ENCODE measurements at regions not wholly inside any gene's neighbourhood (a gene's known extent, or its start where the extent isn't known, plus 50 kb on each side); places are given as distances from the start of the nearest gene placed in this dataset.

DNA sequence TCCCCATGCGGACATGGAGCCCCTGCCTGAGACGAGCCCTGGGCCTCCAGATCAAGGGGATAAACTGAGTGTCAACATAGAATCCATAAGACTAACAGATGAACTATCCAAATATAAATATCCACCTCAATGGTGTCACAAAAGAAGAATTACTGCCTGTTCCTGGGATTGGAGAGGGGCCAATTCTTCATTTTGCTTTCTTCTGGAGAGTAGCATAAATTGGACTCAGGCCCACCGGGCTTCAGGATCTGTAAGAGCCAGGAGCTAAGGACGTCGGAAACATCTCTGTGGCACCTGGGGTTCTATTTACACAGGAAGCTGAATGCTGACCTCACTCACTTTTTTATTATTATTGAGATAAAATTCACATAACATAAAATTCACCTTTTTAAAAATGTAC is 408.2 kb upstream of the CCDC196 start:
- Histone ChIP-seq H3K36me3 (ENCODE audit: control insufficient read depth in 4 of 4, insufficient read depth in 4 of 4, low read length in 4 of 4) (no peaks in the 10 kb centered on the region), H3K4me3 (no peak overlapping the region), H3K9ac (ENCODE audit: insufficient read depth in 1 of 2, low read length in 2 of 2) (no peak overlapping the region), H3K4me1 (ENCODE audit: control insufficient read depth in 5 of 5, insufficient read depth in 5 of 5, low read length in 5 of 5) (peaks cover 0 to 24% (median 5%) of the 10 kb centered on the region in 5 donors), H3K27ac (ENCODE audit: low read depth in 1 of 2, low read length in 1 of 2) (no peak overlapping the region), H3K9me3 (ENCODE audit: control insufficient read depth in 4 of 4, insufficient read depth in 3 of 4, low read length in 3 of 4) (no peaks in the 10 kb centered on the region), H3K27me3 (ENCODE audit: control insufficient read depth in 3 of 3, insufficient read depth in 3 of 3, low read length in 2 of 3) (no peaks in the 10 kb centered on the region)
- peak in 2 of 3 donors; percentile 45 to 75 for DNase-seq
- ATAC-seq (ENCODE audit: insufficient read depth, low FRiP score) = no peak
- WGBS, 2 donors = 49 to 83% methylated on average over 5 of the region's 5 CpGs
- TF ChIP-seq CTCF (IDR thresholded peaks at IDR 0.05; ENCODE audit: control extremely low read depth, extremely low read depth) = no peak

GRCh38 chr14:66081594-66082376 is 404.4 kb upstream of the CCDC196 start:
- WGBS, 2 donors = 41 to 56% methylated on average over 6 of the region's 6 CpGs
- Histone ChIP-seq H3K36me3 (ENCODE audit: control insufficient read depth in 4 of 4, insufficient read depth in 4 of 4, low read length in 4 of 4) (no peaks in the 10 kb centered on the region), H3K27ac (ENCODE audit: low read depth in 1 of 2, low read length in 1 of 2) (no peak overlapping the region), H3K27me3 (ENCODE audit: control insufficient read depth in 3 of 3, insufficient read depth in 3 of 3, low read length in 2 of 3) (no peaks in the 10 kb centered on the region), H3K4me1 (ENCODE audit: control insufficient read depth in 5 of 5, insufficient read depth in 5 of 5, low read length in 5 of 5) (peaks cover 0 to 24% (median 5%) of the 10 kb centered on the region in 5 donors), H3K9me3 (ENCODE audit: control insufficient read depth in 4 of 4, insufficient read depth in 3 of 4, low read length in 3 of 4) (no peaks in the 10 kb centered on the region), H3K4me3 (no peak overlapping the region), H3K9ac (ENCODE audit: insufficient read depth in 1 of 2, low read length in 2 of 2) (no peak overlapping the region)
- DNase-seq = peak; percentile 84 to 96 (median 92)
- no peak for ATAC-seq (ENCODE audit: insufficient read depth, low FRiP score)
- no peak for TF ChIP-seq CTCF (IDR thresholded peaks at IDR 0.05; ENCODE audit: control extremely low read depth, extremely low read depth)

- 28 to 44% methylated on average over 4 of the region's 4 CpGs for WGBS, 2 donors
- no peak for DNase-seq
- H3K36me3 ChIP-seq (ENCODE audit: control insufficient read depth in 4 of 4, insufficient read depth in 4 of 4, low read length in 4 of 4) = no peaks in the 10 kb centered on the region
- H3K9me3 ChIP-seq (ENCODE audit: control insufficient read depth in 4 of 4, insufficient read depth in 3 of 4, low read length in 3 of 4) = no peaks in the 10 kb centered on the region
- H3K27me3 ChIP-seq (ENCODE audit: control insufficient read depth in 3 of 3, insufficient read depth in 3 of 3, low read length in 2 of 3) = no peaks in the 10 kb centered on the region
- TF ChIP-seq CTCF (IDR thresholded peaks at IDR 0.05; ENCODE audit: control extremely low read depth, extremely low read depth) = no peak
- H3K4me3 ChIP-seq = no peak overlapping the region
- H3K4me1 ChIP-seq (ENCODE audit: control insufficient read depth in 5 of 5, insufficient read depth in 5 of 5, low read length in 5 of 5) = peaks cover 0 to 14% (median 0%) of the 10 kb centered on the region in 5 donors
- no peak for ATAC-seq (ENCODE audit: insufficient read depth, low FRiP score)
- H3K9ac ChIP-seq (ENCODE audit: insufficient read depth in 1 of 2, low read length in 2 of 2) = no peak overlapping the region
- no peak overlapping the region for H3K27ac ChIP-seq (ENCODE audit: low read depth in 1 of 2, low read length in 1 of 2)
These were observed 400.9 kb upstream of the CCDC196 start for GRCh38 chr14:66085224-66085623.
